ENCODE measurements at regions not wholly inside any gene's neighbourhood (a gene's known extent, or its start where the extent isn't known, plus 50 kb on each side); places are given as distances from the start of the nearest gene placed in this dataset.

DNA sequence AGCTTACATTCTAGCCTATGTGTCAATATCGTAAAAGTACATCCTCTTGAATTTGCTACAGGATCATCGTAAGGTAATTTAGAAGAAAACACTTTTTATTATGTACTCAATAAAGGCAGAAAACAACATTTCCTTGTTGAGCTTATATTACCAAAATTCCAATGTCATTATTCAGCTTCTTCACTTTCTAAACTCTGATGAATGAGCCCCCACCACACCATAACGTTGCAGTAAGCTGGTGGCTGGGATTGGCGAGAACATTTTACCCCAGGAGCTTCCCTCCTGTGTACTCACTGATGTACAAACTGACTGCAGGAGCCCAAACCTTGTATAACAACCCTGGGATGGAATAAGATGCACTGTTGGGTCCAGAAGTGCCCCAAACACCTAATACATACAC lies 238.1 kb upstream of the MARCKS start:
- DNase-seq (ENCODE audit: low spot score): no peak

GRCh38 chr6:113620386-113620785 lies 236.8 kb upstream of the MARCKS start:
- no peak for DNase-seq (ENCODE audit: low spot score)

- DNase-seq (ENCODE audit: low spot score): no peak
Observed at GRCh38 chr6:113622254-113622653, 234.9 kb upstream of the MARCKS start.

DNA sequence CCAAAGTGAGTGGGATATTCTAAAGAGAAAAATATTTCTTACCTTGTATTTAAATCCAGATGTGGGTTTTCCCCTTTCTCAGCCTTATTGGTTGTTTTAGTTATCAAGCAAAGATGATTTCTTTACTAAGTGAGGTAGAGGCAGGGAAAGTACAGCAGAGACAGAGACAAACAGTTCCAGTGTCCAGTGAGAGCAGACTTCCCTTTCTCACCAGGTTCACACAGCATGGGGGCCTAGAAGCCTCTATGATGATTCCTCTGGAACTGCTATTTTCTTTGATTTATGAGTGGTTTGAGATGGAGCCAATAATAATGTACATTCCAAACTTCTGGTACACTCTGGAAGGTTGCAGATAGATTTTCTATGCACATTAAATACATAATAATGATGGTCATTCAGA lies 234.0 kb upstream of the MARCKS start:
- no peak for DNase-seq (ENCODE audit: low spot score)

GRCh38 chr6:113625850-113626249 lies 231.3 kb upstream of the MARCKS start:
- no peak for DNase-seq (ENCODE audit: low spot score)

DNA sequence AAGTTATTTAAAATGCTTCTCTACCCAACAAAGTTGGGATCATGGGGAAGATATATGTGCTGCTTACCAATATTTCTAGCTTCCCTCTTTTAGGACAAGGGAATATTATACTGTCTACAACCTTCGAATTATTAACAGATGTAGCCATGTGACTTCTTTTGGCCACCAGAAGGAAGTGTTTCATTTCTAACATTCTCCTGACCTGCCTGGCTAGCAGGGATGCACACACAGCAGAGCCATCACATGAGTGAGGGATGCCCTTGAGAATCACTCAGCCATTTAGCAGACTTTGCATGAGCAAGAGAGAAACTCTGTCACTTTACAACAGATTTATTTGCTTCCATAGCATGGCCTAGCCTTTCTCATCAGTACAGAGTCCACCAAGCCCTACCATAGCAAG lies 230.7 kb upstream of the MARCKS start:
- no peak for DNase-seq (ENCODE audit: low spot score)

GRCh38 chr6:113627480-113627879 lies 229.7 kb upstream of the MARCKS start:
- DNase-seq (ENCODE audit: low spot score): no peak

DNA sequence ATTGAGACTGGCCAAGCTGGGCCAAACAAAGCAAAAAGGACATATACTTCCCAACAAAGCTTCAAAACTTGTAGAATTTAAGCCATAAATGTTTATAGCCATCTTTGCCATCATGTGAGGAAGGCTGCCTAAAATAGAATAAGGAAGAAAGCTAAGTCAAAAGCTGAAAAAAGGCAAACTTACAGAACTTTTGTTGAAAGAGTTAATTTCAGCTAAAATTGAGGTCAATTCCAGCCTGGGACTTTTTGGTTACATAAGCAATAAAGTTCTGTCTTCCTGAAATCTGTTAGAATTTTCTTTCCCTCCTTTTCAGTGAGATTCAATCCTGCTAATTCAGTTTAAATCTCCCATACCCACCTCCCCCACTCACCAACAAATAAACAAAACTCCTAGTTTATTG lies 227.9 kb upstream of the MARCKS start:
- DNase-seq (ENCODE audit: low spot score): no peak

DNA sequence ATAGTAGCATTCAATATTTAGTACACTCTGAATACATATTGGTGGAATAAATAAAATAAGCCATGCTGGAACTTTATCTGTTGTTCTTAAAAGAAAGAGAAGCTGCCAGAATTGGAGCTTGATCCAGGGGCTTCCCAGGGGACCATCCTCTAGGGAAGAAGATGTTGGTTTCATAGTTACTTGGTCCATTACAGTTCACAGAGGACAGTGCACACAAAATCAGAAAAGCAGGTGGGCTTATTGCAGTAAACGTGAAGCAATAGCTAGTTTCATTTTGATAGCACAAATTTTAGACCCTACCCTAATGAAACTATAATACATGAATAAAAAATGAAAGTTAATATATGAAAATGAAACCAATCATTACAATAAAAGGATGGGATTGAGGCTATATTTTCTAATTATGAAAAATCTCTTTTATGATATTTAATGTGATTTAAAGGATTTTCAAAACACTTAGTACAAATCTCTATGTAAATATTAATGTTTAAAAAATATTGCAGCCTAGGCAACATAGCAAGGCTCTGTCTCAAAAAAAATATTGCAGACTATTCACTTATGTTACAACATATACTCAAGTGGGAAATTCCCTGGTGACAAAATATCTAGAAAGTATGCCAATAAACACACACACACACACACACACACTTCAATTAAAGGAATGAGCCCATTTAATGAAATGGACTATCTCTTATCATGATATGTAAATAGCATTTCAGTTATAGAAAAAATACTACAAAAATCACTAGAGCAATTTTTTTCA lies 227.0 kb upstream of the MARCKS start:
- no peak for DNase-seq (ENCODE audit: low spot score)

DNA sequence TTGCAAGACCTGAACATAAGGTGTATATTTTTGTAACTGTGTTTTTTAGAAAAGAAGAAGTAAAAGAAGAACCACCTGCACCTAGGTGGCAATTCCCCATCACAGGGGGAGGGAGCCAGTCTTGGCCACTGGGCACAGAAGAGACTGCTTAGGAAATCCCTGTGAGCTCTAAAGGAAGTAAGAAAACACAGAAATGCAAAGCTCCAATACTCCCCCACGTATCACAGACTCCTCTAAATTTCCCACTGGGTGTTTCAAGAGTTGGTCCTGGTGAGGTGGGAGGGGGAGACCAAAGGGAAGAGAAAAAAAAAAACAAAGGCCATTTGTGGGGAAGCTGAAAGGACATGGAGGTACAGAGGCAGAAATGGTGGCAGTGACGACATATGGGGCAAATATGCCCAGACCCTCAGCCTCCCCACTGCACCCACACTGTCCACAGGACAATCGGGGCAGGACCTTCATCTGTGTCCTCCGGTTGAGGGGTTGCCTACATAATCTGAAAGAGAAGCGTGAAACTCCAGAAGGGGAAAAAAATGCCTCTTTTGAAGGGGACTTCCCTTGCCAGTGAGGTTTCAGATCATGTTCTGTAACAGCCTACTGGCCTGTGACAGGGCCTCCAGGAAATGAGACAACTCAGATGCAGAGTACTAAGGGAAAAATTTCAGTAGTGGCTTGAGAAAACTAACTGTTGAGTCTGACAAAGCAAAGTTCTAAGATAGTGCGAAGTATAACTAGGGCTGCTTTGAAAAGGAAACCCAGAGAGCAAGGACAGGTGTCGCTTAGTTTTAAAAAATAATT lies 226.2 kb upstream of the MARCKS start:
- DNase-seq (ENCODE audit: low spot score): peak; percentile 53

DNA sequence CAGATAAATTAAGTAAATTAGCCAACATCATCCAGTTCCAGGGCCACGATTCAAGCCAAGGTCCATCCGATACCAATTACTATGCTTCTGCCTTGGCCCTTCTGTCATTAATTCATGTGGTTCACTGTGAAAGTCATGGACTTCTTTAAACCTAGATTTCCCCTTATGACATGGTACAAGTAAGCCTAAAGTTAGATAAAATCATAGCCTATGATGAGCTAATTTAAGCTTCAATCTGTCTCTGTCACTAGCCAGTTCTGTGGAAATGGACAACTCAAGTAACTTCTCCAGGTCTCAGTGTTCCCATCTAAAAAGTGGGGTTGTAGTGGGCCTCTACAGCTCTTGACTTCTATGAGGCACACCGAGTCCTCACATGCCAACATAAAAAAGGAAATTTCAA lies 225.5 kb upstream of the MARCKS start:
- no peak for DNase-seq (ENCODE audit: low spot score)

- no peak for DNase-seq (ENCODE audit: low spot score)
Observed at GRCh38 chr6:113632220-113632864, 224.8 kb upstream of the MARCKS start.

- no peak for DNase-seq (ENCODE audit: low spot score)
Observed at GRCh38 chr6:113633638-113634037, 223.5 kb upstream of the MARCKS start.

GRCh38 chr6:113634352-113635163 lies 222.6 kb upstream of the MARCKS start:
- DNase-seq (ENCODE audit: low spot score): no peak

- DNase-seq (ENCODE audit: low spot score): no peak
Observed at GRCh38 chr6:113635222-113635986, 221.7 kb upstream of the MARCKS start.

DNA sequence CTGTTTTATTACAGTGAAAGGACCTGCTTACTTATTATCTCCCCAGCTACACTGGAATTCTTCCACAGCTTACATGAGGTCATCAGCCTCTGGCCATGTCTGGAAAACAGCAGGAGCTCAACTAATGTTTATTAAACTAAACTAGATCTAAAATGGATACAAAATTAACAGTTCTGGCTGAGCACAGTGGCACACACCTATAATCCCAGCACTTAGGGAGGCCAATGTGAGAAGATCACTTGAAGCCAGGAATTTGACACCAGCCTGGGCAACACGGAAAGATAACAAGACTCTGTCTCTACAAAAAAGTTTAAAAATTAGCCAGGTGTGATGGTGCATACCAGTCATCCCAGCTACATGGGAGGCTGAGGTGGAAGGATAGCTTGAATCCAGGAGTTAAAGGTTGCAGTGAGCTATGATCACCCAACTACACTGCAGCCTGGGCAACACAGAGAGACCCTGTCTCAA lies 220.8 kb upstream of the MARCKS start:
- DNase-seq (ENCODE audit: low spot score): no peak

DNA sequence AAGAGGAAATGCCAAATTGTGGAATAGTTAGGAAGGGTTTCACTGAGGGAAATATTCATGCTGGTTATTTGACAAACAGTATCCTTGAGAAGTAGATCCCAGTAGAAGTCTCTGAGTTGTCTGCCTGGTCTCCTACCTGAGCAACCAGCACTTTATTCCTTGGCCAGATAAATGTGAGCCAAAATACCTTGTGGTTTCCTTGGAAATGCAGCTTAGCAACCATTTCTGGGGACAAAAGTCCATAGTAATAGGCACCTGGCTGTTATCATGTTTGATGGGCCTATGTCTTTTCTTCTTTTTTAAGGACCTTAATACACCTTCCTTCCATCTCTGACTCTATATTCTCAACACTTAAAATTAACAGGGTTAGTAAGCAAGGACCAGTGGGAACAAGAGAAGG lies 217.1 kb upstream of the MARCKS start:
- no peak for DNase-seq (ENCODE audit: low spot score)

DNA sequence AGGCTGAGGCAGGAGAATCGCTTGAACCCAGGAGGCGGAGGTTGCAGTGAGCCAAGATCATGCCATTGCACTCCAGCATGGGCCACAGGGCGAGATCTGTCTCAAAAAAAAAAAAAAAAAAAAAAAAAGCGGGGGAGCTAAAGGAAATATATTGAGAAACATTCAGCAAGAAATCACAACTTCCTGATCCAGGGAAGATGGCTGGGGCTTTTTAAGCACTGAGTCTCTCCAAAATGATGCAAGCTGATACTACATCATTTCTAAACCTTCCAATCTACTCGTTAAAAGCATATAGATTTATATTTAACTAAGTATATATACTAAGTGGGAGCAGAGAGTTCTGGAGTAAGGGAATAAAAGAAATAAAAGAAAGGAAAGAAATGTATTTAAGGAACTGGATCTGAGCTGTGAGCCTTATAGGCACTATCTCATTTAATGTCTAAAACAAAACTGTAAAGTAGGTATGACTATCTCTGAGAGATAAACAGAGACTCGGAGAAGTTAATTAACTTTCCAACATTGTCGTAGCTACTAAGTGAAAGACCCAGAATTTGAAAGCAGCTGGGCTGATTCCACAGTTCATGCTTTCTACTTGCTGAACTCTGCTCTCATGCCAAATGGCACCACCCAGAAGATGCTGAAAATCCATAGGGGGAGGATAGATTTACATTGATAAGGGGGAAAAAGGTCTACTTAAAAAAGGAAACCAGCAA lies 215.0 kb upstream of the MARCKS start:
- DNase-seq (ENCODE audit: low spot score): no peak

DNA sequence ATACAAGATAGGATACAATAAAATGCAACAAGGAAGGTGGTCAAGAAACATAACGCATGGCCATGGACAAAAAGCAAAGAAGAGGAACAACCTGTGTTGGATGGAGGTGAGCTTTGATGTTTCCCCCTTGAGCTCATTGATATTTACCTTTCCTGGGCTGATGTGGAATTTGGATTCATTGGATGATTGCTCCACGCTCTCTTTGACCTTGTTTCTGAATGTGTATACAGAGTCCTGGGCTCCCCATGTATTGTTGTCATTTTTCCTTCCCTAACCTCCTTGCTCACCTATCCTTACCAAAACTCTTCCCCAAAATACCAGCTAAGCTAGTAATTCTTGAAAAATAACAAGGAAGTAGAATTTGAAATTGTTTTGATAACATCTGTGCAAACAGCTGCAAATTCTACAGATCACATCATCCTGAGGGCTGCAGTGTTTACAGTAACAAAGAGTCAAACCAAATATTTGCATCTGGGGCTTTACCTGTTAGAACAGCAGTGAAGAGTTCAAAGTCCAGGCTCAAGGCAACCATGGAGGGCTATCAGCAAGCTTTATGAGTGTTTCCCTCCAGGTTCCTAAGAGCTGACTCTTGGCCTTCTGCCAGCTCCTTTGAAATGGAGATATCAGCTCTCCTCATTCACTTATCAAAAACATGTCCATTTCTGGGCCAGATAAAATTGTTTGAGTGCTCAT lies 214.3 kb upstream of the MARCKS start:
- no peak for DNase-seq (ENCODE audit: low spot score)

- no peak for DNase-seq (ENCODE audit: low spot score)
Observed at GRCh38 chr6:113643407-113643770, 213.8 kb upstream of the MARCKS start.
